GM18517 (cell line): ENCODE measurements at regions not wholly inside any gene's neighbourhood (a gene's known extent, or its start where the extent isn't known, plus 50 kb on each side); places are given as distances from the start of the nearest gene placed in this dataset.

Experiments used
- ATAC-seq: cut with Tn5 transposase; IDR thresholded peaks from one replicate; pipeline ENCODE4 v1.9.1; 2021; ENCODE audit warnings: mild to moderate bottlenecking, moderate library complexity; ENCODE audit not compliant: unreplicated experiment

DNA sequence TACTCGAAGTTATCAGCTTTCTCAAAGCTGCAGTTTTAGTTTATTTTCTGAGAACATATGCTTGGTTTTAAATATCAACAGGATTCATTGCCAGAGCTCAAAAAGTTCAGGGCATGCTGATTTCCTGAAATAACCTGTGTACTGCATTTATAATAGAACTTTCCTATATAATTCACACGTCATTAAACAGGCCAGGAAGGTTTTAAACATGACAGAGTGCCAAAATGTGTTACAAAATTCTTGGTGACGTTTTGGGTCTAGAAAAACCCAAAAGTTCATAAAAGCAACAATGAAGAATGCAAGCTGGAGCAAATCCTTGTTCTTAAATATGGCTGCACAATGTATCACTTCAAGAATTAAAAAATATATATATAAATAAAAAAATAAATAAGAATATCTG lies 1139.1 kb downstream of the CDH11 start:
- no peak for ATAC-seq

DNA sequence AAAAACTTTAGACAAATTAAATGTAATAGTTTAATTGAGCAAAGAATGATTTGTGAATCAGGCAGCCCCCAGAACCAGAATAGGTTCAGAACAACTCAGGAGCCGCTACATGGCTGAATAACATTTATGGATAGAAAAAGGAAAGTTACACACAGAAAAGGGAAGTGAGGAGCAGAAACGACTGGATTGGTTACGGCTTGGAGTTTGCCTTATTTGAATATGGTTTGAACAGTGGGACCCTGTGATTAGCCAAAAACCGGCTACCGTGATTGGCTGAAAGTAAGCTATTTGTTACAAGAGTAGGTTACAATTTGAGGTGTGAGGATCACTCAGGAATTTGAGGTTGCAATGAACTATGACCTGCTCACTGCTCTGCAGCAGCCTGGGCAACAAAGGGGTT lies 1139.8 kb downstream of the CDH11 start:
- no peak for ATAC-seq

DNA sequence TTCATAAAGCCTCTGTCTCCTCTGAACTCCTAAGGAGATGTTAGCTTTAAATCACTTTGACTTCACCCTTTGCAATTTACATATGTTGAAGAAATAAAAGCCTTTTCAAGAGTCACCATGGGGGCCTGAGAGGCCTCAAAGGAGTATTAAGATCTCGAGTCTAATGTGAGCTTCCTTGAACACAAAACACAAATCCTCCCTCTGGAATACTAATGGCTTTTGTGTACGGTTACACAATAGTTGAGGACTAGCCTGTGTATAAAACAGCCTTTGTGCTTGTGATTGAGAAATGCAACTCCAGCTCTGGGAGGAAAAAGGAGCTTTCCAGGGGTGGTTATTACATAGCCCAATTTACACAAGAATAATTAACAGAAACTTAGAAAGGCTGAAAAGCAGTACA lies 1140.2 kb downstream of the CDH11 start:
- ATAC-seq: no peak

DNA sequence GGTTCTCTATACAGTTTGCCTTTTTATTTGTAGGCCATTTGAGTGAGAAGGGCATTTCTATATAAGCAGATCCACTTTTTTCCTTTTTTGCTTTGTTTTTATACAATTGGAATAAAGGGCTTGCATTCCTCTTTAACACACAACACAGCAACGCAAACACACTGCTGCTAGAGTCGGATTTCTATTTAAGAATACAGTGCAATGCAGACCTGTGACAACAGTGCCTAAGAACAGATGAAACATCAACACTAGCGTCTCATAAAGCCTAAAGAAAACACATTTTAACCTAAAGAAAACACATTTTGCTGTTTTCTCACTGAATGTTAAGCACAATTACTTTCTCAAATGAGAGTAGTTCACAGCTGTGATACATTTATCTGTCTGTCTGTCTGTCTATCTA lies 1141.1 kb downstream of the CDH11 start:
- ATAC-seq: no peak

DNA sequence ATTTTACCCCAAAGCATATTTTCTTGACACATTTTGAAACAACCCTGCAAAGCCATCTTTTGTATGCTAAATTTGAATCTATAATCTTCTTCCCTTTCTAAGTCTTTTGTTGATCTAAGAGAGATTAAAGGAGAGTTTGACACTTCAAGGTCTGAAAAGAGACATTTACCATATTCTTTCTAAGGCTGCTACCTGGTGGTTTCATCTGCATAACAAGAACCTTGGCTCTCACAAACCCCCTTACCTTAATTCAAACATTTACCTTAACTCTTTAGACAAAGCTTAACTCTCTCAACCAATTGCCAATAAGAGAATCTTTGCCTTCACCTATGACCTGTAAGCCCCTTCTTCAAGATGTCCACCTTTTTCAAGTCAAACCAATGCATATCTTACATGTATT lies 1143.6 kb downstream of the CDH11 start:
- ATAC-seq: no peak

DNA sequence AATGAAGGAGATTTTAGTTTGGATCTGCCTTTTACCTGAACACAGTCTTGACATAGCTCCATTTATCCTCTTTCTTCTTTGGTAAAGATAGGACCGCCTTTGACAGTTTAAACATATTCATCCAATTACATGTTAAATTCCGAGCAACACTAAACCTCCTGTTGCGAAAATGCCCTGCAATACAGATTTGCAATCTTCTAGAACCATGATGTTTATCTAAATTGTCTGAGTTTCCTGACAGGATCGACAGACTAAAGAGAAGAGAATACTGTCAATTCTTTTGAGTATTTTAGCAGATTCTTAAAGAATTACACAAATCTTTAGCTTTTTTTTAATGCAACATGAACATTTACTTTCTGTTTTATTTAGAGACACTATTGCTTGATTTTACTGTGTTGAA lies 1145.5 kb downstream of the CDH11 start:
- no peak for ATAC-seq

DNA sequence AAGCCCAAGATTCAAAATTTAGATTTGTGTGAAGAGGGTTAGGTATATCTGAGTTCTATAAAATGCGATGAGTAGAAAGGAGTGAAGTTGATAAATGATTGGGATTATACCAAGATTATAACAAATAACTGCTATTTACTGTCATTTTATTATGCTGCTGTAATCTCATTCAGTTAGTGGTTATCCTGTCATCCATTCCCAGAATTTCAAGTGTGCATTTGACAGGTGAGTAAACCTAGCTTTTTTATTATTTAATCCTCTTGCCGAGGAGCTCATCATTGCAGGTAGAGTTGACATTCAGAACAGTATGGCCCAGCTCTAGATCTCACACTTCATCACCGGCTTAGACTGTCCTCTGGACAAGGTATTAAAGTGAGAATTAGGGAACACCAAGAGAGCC lies 1146.2 kb downstream of the CDH11 start:
- ATAC-seq: no peak

DNA sequence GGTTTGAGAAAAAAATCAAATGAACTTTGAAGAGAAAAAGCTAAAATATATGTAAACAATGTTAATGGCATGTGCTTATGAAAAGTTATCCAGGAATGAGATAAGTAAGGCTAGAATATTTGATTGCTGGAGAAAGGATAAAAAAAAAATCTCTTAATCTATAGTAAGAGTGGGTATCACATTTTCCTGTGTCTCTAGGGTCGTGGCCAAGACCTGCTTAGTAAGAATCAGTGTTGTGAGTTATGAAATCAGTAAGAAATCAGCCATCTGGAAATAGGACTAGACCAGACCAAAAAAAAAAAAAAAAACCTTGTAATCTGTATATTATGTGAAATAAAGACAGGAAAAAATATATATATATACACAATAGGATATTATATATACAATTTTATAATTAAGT lies 1153.9 kb downstream of the CDH11 start:
- no peak for ATAC-seq

DNA sequence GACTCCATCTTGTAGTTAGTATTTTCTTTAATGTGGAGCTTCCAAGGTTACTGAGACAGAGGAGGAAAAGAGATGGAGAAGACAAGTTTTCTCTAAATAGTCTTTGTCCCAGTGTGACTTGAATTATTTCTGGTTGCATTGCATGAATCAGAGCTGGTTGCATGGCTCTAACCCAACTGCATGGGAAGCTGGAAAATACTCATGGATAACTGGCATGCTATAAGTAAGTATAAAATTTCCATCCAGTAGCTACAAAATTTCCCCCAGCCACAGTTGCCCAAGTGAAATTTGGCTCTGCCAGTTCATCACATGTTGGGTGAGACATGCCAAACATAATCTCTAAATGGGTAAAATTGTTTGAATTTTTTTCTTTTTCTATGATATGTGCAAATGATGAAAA lies 1161.5 kb downstream of the CDH11 start:
- no peak for ATAC-seq

DNA sequence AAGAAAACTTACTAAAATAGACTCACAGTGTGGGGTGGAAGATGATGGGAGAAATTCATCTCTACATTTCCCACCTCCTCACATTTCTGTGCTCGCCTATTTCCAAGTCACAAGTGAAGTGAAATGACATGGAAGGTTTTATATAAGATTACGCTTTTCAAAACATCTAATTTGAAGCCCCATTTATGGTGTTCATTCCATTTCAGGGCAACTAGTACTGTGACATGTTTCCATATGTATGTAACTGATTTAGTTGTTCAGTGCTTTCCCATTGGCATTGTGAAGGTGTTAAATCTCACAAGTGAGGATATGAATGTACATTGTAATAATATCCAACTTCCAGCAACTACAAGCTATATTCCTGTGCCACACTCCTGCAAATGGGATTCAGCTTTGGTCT lies 1174.8 kb downstream of the CDH11 start:
- ATAC-seq: no peak

DNA sequence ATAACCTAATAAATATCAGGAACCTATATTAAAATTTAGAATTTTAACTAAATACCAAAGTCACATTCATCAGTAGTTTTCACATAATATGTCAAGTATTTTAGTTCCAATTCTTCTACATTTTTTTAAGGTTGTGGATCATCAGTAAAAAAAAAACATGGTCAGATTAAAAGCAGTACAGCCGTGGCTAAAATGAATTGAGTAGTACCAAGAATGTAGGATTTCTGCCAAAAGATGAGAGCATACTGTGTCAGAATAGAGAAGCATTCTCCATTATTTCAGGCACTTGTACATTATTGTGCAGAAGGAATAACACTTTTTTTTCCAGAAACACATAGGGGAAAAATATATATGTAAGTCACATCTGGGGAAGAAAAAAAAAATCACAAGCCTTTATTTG lies 1176.1 kb downstream of the CDH11 start:
- ATAC-seq: no peak

DNA sequence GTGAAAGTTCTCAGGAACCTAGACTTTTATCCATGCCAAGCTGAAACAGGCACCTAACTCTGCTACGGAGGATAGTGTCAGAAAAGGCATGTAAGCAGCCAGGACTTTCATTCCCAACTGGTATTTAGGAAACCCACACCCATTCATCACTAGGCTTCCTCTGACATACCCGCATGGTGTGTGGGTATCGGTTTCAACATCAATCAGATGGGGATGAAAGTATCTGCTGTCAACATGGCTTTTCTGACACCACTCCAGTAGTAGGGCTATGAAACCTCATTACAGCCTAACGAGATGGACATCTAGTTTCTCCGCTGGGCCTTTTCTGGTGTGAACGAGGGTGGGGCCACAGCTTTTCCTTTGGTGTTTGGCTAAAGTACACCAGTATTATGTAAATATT lies 1178.3 kb downstream of the CDH11 start:
- ATAC-seq: no peak

DNA sequence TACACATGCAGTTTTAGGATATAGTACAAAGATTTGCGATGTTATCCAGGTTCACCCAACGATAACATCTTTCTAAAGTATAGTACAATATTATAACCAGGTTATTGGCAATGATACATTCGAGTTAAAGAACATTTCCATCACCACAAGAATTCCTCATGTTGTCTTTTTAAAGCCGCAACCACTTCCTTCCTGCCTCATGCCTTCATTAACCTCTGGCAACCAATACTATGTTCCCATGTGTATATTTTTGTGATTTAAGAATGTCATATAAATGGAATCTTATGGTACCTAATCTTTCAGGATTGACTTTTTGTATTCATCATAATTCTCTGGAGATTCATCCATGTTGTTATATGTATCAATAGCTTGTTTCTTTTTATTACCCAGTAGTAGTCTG lies 1183.2 kb downstream of the CDH11 start:
- no peak for ATAC-seq

DNA sequence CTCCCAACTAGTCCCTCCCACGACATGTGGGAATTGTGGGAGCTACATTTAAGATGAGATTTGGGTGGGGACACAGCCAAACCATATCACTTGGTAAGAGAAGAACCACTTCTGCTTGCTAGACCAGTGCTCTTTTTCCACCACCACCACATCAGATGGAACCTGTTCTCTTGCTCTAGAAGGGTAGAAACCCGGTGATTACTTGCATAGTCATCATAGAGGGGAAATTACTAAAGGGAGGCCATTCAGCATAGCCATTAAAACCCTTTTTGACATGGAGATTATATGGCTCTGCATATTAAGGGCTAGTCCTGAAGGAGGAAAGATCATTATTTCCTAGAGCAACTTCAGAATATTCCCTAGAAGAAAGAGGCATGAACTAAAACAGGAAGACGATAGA lies 1188.0 kb downstream of the CDH11 start:
- no peak for ATAC-seq

DNA sequence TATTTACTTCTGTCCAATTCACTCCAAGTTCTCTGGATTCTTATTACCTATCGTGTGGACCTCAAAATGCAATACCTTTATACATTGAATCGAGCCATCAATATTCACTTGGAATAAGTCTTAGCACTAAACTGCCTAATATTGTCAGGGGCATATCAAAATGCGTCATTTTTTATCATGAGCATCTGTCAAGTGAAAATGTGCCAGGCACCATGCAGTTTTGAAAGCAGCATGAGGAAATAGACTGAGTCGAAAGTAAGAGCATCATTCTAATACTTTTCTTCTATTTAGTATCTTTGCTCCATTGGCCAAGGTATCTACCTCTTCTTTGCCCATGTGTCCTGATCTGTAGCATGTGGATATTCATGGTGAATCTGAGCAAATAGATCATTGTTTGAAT lies 1193.4 kb downstream of the CDH11 start:
- no peak for ATAC-seq

DNA sequence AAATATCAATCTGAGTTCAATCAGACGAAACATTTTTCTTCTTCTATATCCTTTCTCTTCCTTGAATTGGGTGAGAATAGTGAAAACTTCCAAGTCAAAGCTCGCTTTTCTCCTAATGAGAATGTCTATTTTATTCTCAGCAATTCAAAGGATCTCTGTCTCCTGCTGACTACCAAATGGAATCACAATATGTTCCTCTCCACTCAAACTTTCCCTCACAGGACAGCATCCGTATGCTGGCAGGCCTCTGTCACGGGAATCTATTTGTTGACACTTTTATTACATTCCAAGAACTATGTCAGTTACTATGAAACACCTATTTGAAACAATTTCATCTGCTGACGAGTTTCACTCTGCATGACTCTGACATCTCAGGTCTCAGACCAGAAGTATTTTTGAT lies 1196.6 kb downstream of the CDH11 start:
- ATAC-seq: no peak

DNA sequence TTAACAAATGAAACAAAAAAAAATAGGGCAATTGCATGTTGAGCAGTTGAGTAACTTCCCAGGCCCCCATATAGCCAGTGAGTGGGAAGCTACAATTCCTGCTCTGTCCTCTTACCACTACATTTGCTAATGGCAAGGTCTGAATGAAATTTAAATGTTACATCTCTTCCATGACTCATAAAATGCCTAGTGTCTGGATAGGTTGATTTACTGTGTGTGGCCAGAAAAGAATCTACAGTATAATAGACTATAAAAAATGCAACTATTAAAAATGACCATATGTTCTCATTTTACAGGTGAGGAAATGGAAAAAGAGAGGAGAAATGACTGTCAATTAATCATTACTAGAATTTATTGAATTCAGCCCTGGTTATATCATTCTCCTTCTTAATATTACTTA lies 1199.3 kb downstream of the CDH11 start:
- no peak for ATAC-seq

DNA sequence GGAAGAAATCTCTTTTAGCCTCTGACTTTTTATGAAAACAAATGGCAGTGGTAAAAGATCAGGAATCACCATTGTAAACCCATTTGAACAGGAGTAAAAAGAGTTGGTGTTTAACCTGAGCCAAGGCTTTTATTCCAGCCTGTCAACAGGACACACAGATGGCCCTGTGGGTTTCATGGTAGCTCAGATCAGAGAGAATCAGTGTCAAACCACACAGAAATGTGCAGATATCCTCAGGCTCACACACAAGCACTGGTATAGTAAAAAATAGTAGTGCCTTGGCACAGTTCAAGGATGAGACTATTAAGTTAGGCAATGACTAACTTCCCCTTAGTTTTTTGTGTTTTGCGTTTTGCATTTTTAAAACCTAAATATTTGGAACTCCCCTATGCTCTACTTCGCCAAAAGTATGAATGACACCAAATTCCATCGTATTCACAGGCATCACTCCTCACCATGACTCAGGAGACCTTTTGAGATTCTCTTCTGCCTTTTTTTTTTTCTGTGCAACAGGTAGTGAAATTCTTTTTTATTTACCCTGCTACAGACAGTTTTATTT lies 1200.0 kb downstream of the CDH11 start:
- no peak for ATAC-seq

DNA sequence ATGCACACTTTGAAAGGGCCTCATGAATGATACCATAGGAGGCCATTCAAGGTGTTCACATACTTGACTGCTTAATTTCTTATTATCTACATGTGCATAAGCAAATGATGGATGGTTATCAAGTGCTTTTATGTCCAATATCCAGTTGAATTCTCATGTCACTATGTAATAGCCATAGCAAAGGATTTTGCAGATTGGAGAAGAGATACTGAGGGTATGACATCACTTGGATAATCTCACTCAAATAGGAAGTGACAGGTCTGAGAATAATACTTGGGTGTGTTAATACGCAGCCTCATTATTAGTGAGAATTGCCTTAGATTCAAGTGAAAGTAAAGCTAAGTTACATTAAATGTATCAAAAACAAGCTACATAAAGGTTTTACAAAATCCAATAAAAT lies 1208.6 kb downstream of the CDH11 start:
- no peak for ATAC-seq

DNA sequence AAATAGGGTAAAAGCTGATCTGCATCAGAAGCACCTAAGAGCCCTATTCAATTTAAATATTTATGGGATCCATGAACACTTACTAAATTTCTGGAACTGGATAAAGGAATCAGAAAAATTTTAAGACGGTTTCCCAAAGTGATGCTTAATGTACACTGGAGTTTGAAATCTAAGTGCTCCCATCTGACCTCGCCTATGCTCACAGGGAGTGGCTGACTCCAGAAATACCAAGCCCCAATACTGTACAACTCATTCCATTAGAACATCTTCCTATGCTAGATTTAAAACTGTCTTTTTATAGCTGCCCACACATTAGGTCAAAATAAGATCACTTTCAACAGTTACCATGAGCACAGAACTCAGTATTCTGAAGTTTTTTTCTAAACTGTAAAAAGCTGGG lies 1214.6 kb downstream of the CDH11 start:
- ATAC-seq: no peak

DNA sequence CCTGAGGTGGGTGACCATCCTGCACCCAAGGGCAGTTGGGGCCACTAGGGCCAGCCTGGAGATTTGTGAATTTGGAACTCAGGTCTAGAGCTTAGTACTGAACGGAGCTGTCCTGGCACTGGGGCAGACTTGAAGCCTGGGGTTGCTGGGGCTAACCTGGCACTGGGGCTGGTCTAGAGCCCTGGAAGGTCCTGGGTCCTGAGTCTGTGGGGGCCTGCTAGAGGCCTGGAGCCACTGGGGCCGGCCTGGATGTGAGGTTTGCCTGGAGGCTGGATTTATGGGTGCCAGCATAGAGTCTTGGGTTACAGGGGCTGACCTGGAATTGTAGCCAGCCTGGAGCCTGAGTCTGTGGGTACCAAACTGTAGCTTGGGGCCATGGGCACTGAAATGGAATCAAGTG lies 1216.9 kb downstream of the CDH11 start:
- no peak for ATAC-seq

DNA sequence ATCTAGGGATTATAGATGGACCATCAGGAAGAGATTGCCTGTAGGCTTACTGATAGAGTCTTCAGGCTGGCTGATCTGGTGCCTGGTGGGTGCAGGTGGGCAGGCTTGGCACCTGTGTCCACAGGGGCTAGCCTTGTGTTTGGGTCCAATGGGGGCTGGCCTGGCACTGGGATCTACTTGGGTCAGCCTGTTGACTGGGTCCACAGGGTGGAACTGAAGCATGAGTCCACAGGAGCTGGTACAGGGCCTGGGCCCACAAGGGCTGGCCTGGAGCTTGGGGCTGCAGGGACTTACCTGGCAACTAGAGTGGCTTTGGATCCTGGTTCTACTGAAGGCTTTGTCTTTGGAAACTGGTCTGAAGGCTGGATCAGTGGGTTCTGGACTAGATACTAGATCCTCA lies 1217.7 kb downstream of the CDH11 start:
- ATAC-seq: no peak

DNA sequence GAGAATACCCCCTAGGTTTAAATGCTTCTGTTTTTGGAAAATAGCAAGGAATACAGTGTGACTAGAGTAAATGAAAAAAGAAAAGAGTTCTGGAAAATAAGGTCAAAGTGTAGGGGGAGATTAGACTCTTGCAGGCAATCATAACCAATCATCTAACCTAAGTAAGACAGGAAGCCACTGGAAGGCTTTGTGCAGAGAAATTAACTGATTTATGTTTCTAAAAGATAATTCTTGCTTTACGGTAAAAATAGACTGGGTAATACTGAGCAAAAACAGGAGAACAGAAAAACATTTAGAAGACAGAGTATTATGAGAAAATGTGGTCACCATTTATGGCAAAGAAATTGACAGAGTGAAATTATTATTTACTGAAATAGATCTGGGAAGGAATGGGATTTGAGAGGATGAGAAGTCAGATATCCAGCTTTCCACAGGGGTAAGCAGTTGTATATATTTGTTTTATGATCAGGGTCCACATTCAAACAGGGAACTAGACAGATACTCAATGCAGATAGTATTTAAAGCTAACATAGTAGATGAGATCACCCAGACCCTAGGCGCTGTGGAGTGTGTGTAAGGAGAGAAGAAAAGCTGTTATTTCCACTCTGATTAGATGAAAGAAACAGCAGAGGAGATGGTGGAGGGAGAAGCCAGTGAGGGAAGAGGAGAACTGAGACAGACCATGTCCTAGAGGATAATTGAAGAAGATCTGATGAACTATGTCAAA lies 1225.3 kb downstream of the CDH11 start:
- ATAC-seq: no peak
